ENCODE measurements at regions not wholly inside any gene's neighbourhood (a gene's known extent, or its start where the extent isn't known, plus 50 kb on each side); places are given as distances from the start of the nearest gene placed in this dataset.
A peak's percentile ranks its signal among the peaks of the same experiment; 100 is the strongest.

GRCh38 chr4:143089847-143090246, 94.9 kb upstream of the USP38 start:
- no peaks in the 10 kb centered on the region for H3K36me3 ChIP-seq (ENCODE audit: control insufficient read depth in 3 of 3, insufficient read depth in 2 of 3, low read depth in 1 of 3, low read length in 3 of 3)
- H3K27ac ChIP-seq (ENCODE audit: low read depth in 1 of 3, low read length in 2 of 3), result no peak overlapping the region
- DNase-seq (no peak), FAIRE-seq (no peak)
- no peaks in the 10 kb centered on the region for H3K27me3 ChIP-seq (ENCODE audit: control insufficient read depth in 3 of 3, insufficient read depth in 3 of 3, low read length in 3 of 3)
- H3K4me1 ChIP-seq (ENCODE audit: control insufficient read depth in 3 of 3, insufficient read depth in 2 of 3, low read depth in 1 of 3, low read length in 2 of 3), result peaks cover 0 to 7% (median 0%) of the 10 kb centered on the region in 3 donors
- H3K9me3 ChIP-seq (ENCODE audit: control insufficient read depth in 2 of 2, insufficient read depth in 1 of 2, low read depth in 1 of 2, low read length in 1 of 2), result peaks cover 0 to 15% of the 10 kb centered on the region in 2 donors
- no peak overlapping the region for H3K4me3 ChIP-seq (ENCODE audit: low read depth in 1 of 3, low read length in 3 of 3)

GRCh38 chr4:143091862-143092261, 92.9 kb upstream of the USP38 start:
- FAIRE-seq, result no peak
- WGBS, 3 donors, result 82 to 87% (median 83%) methylated on average over 2 of the region's 2 CpGs

GRCh38 chr4:143095447-143095846, 89.3 kb upstream of the USP38 start:
- Histone ChIP-seq H3K4me3 (ENCODE audit: low read depth in 1 of 3, low read length in 3 of 3) (no peak overlapping the region), H3K9me3 (ENCODE audit: control insufficient read depth in 2 of 2, insufficient read depth in 1 of 2, low read depth in 1 of 2, low read length in 1 of 2) (peaks cover 0 to 11% of the 10 kb centered on the region in 2 donors), H3K4me1 (ENCODE audit: control insufficient read depth in 3 of 3, insufficient read depth in 2 of 3, low read depth in 1 of 3, low read length in 2 of 3) (peaks cover 0 to 3% (median 0%) of the 10 kb centered on the region in 3 donors), H3K27me3 (ENCODE audit: control insufficient read depth in 3 of 3, insufficient read depth in 3 of 3, low read length in 3 of 3) (no peaks in the 10 kb centered on the region), H3K36me3 (ENCODE audit: control insufficient read depth in 3 of 3, insufficient read depth in 2 of 3, low read depth in 1 of 3, low read length in 3 of 3) (no peaks in the 10 kb centered on the region), H3K27ac (ENCODE audit: low read depth in 1 of 3, low read length in 2 of 3) (peak overlapping the region in 1 of 3 donors; percentile 1)
- 69 to 77% (median 70%) methylated on average over 1 of the region's 1 CpG for WGBS, 3 donors
- DNase-seq (peak in 1 of 2 donors; percentile 31), FAIRE-seq (no peak)

More at GRCh38 chr4:143091862-143092261, 92.9 kb upstream of the USP38 start:
- no peaks in the 10 kb centered on the region for H3K4me1 ChIP-seq (ENCODE audit: control insufficient read depth in 3 of 3, insufficient read depth in 2 of 3, low read depth in 1 of 3, low read length in 2 of 3)
- H3K9me3 ChIP-seq (ENCODE audit: control insufficient read depth in 2 of 2, insufficient read depth in 1 of 2, low read depth in 1 of 2, low read length in 1 of 2), result peaks cover 0 to 15% of the 10 kb centered on the region in 2 donors
- H3K27ac ChIP-seq (ENCODE audit: low read depth in 1 of 3, low read length in 2 of 3), result no peak overlapping the region
- H3K27me3 ChIP-seq (ENCODE audit: control insufficient read depth in 3 of 3, insufficient read depth in 3 of 3, low read length in 3 of 3), result no peaks in the 10 kb centered on the region
- no peaks in the 10 kb centered on the region for H3K36me3 ChIP-seq (ENCODE audit: control insufficient read depth in 3 of 3, insufficient read depth in 2 of 3, low read depth in 1 of 3, low read length in 3 of 3)
- DNase-seq, result no peak
- H3K4me3 ChIP-seq (ENCODE audit: low read depth in 1 of 3, low read length in 3 of 3), result no peak overlapping the region

- Histone ChIP-seq H3K36me3 (ENCODE audit: control insufficient read depth in 3 of 3, insufficient read depth in 2 of 3, low read depth in 1 of 3, low read length in 3 of 3) (no peaks in the 10 kb centered on the region), H3K27ac (ENCODE audit: low read depth in 1 of 3, low read length in 2 of 3) (peak overlapping the region in 1 of 3 donors; percentile 5), H3K4me3 (ENCODE audit: low read depth in 1 of 3, low read length in 3 of 3) (no peak overlapping the region), H3K4me1 (ENCODE audit: control insufficient read depth in 3 of 3, insufficient read depth in 2 of 3, low read depth in 1 of 3, low read length in 2 of 3) (peaks cover 0 to 3% (median 0%) of the 10 kb centered on the region in 3 donors), H3K27me3 (ENCODE audit: control insufficient read depth in 3 of 3, insufficient read depth in 3 of 3, low read length in 3 of 3) (no peaks in the 10 kb centered on the region), H3K9me3 (ENCODE audit: control insufficient read depth in 2 of 2, insufficient read depth in 1 of 2, low read depth in 1 of 2, low read length in 1 of 2) (peaks cover 0 to 3% of the 10 kb centered on the region in 2 donors)
- WGBS, 3 donors, result 31 to 50% (median 47%) methylated on average over 4 of the region's 4 CpGs
- FAIRE-seq, result no peak
- DNase-seq, result peak; percentile 16 to 77
Observed at GRCh38 chr4:143097751-143098150, 87.0 kb upstream of the USP38 start.

GRCh38 chr4:143099693-143100092, 85.0 kb upstream of the USP38 start:
- Histone ChIP-seq H3K4me3 (ENCODE audit: low read depth in 1 of 3, low read length in 3 of 3) (no peak overlapping the region), H3K4me1 (ENCODE audit: control insufficient read depth in 3 of 3, insufficient read depth in 2 of 3, low read depth in 1 of 3, low read length in 2 of 3) (peaks cover 0 to 3% (median 0%) of the 10 kb centered on the region in 3 donors), H3K9me3 (ENCODE audit: control insufficient read depth in 2 of 2, insufficient read depth in 1 of 2, low read depth in 1 of 2, low read length in 1 of 2) (peaks cover 0 to 3% of the 10 kb centered on the region in 2 donors), H3K27me3 (ENCODE audit: control insufficient read depth in 3 of 3, insufficient read depth in 3 of 3, low read length in 3 of 3) (no peaks in the 10 kb centered on the region), H3K27ac (ENCODE audit: low read depth in 1 of 3, low read length in 2 of 3) (no peak overlapping the region), H3K36me3 (ENCODE audit: control insufficient read depth in 3 of 3, insufficient read depth in 2 of 3, low read depth in 1 of 3, low read length in 3 of 3) (no peaks in the 10 kb centered on the region)
- no peak for DNase-seq
- 64 to 89% (median 85%) methylated on average over 3 of the region's 3 CpGs for WGBS, 3 donors
- FAIRE-seq, result no peak

GRCh38 chr4:143109376-143109775, 75.3 kb upstream of the USP38 start:
- Histone ChIP-seq H3K4me3 (ENCODE audit: low read depth in 1 of 3, low read length in 3 of 3) (no peak overlapping the region), H3K27me3 (ENCODE audit: control insufficient read depth in 3 of 3, insufficient read depth in 3 of 3, low read length in 3 of 3) (no peaks in the 10 kb centered on the region), H3K4me1 (ENCODE audit: control insufficient read depth in 3 of 3, insufficient read depth in 2 of 3, low read depth in 1 of 3, low read length in 2 of 3) (no peaks in the 10 kb centered on the region), H3K36me3 (ENCODE audit: control insufficient read depth in 3 of 3, insufficient read depth in 2 of 3, low read depth in 1 of 3, low read length in 3 of 3) (no peaks in the 10 kb centered on the region), H3K27ac (ENCODE audit: low read depth in 1 of 3, low read length in 2 of 3) (no peak overlapping the region), H3K9me3 (ENCODE audit: control insufficient read depth in 2 of 2, insufficient read depth in 1 of 2, low read depth in 1 of 2, low read length in 1 of 2) (no peaks in the 10 kb centered on the region)
- DNase-seq (no peak), FAIRE-seq (no peak)

- H3K27ac ChIP-seq (ENCODE audit: low read depth in 1 of 3, low read length in 2 of 3), result no peak overlapping the region
- no peak for FAIRE-seq
- no peaks in the 10 kb centered on the region for H3K36me3 ChIP-seq (ENCODE audit: control insufficient read depth in 3 of 3, insufficient read depth in 2 of 3, low read depth in 1 of 3, low read length in 3 of 3)
- no peak for DNase-seq
- WGBS, 3 donors, result 83 to 89% (median 88%) methylated on average over 1 of the region's 1 CpG
- H3K27me3 ChIP-seq (ENCODE audit: control insufficient read depth in 3 of 3, insufficient read depth in 3 of 3, low read length in 3 of 3), result no peaks in the 10 kb centered on the region
- no peaks in the 10 kb centered on the region for H3K9me3 ChIP-seq (ENCODE audit: control insufficient read depth in 2 of 2, insufficient read depth in 1 of 2, low read depth in 1 of 2, low read length in 1 of 2)
- no peak overlapping the region for H3K4me3 ChIP-seq (ENCODE audit: low read depth in 1 of 3, low read length in 3 of 3)
- no peaks in the 10 kb centered on the region for H3K4me1 ChIP-seq (ENCODE audit: control insufficient read depth in 3 of 3, insufficient read depth in 2 of 3, low read depth in 1 of 3, low read length in 2 of 3)
Observed at GRCh38 chr4:143118663-143119062, 66.1 kb upstream of the USP38 start.

GRCh38 chr4:143127621-143128020, 57.1 kb upstream of the USP38 start:
- FAIRE-seq (no peak), DNase-seq (no peak)

GRCh38 chr4:143133977-143134376, 50.7 kb upstream of the USP38 start:
- Histone ChIP-seq H3K27ac (ENCODE audit: low read depth in 1 of 3, low read length in 2 of 3) (peak overlapping the region in 1 of 3 donors; percentile 60), H3K36me3 (ENCODE audit: control insufficient read depth in 3 of 3, insufficient read depth in 2 of 3, low read depth in 1 of 3, low read length in 3 of 3) (no peaks in the 10 kb centered on the region), H3K4me3 (ENCODE audit: low read depth in 1 of 3, low read length in 3 of 3) (no peak overlapping the region), H3K9me3 (ENCODE audit: control insufficient read depth in 2 of 2, insufficient read depth in 1 of 2, low read depth in 1 of 2, low read length in 1 of 2) (no peaks in the 10 kb centered on the region), H3K4me1 (ENCODE audit: control insufficient read depth in 3 of 3, insufficient read depth in 2 of 3, low read depth in 1 of 3, low read length in 2 of 3) (peaks cover 0 to 4% (median 2%) of the 10 kb centered on the region in 3 donors), H3K27me3 (ENCODE audit: control insufficient read depth in 3 of 3, insufficient read depth in 3 of 3, low read length in 3 of 3) (no peaks in the 10 kb centered on the region)
- 0 to 43% (median 18%) methylated on average over 1 of the region's 1 CpG for WGBS, 3 donors
- peak; percentile 38 to 71 for DNase-seq
- no peak for FAIRE-seq

More at GRCh38 chr4:143127621-143128020, 57.1 kb upstream of the USP38 start:
- no peaks in the 10 kb centered on the region for H3K27me3 ChIP-seq (ENCODE audit: control insufficient read depth in 3 of 3, insufficient read depth in 3 of 3, low read length in 3 of 3)
- H3K4me3 ChIP-seq (ENCODE audit: low read depth in 1 of 3, low read length in 3 of 3), result no peak overlapping the region
- no peaks in the 10 kb centered on the region for H3K4me1 ChIP-seq (ENCODE audit: control insufficient read depth in 3 of 3, insufficient read depth in 2 of 3, low read depth in 1 of 3, low read length in 2 of 3)
- H3K36me3 ChIP-seq (ENCODE audit: control insufficient read depth in 3 of 3, insufficient read depth in 2 of 3, low read depth in 1 of 3, low read length in 3 of 3), result no peaks in the 10 kb centered on the region
- no peak overlapping the region for H3K27ac ChIP-seq (ENCODE audit: low read depth in 1 of 3, low read length in 2 of 3)
- peaks cover 0 to 8% of the 10 kb centered on the region in 2 donors for H3K9me3 ChIP-seq (ENCODE audit: control insufficient read depth in 2 of 2, insufficient read depth in 1 of 2, low read depth in 1 of 2, low read length in 1 of 2)
